Fibroblast of the conjunctiva (primary cell): ENCODE measurements at regions not wholly inside any gene's neighbourhood (a gene's known extent, or its start where the extent isn't known, plus 50 kb on each side); places are given as distances from the start of the nearest gene placed in this dataset.

Source experiments
- DNase-seq: peaks from one replicate; pipeline ENCODE4 v3.0.0-alpha.2; 2010; ENCODE audit warnings: low read depth

GRCh38 chr5:155416765-155417164, 403.2 kb downstream of the KIF4B start:
- DNase-seq: no peak

DNA sequence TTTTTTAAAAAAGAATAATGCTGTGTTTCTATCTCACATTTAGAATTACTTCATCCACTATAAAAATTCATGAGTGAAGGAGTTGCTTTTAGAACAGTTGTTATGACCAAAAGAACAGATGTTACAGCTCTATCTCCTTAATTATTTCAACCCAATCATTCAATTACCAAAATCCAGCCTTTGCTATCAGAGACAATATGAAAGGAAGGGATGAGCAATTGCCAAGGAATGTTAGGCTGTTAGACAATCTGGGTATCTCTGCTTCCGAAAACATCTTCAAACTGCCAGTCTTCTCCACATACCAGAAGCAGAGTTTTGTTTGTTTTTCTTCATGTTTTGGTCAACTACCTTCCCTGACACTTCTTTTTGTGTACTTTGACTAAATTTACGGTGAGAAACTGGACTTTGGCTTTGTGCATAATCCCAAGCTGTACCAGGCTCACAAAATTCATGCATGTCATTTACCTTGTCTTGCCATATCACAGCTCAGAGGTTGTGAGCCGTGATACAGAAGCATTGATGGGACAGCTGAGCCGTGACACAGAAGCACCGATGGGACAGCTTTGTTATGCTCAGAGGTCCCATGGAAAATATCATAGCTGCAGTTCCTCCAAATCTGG, 405.5 kb downstream of the KIF4B start:
- no peak for DNase-seq

GRCh38 chr5:155430192-155430591, 416.6 kb downstream of the KIF4B start:
- DNase-seq: no peak

GRCh38 chr5:155434267-155434666, 420.7 kb downstream of the KIF4B start:
- no peak for DNase-seq

- no peak for DNase-seq
Measured at GRCh38 chr5:155434681-155435080, 421.1 kb downstream of the KIF4B start.

- DNase-seq: no peak
Measured at GRCh38 chr5:155441849-155442248, 428.3 kb downstream of the KIF4B start.

DNA sequence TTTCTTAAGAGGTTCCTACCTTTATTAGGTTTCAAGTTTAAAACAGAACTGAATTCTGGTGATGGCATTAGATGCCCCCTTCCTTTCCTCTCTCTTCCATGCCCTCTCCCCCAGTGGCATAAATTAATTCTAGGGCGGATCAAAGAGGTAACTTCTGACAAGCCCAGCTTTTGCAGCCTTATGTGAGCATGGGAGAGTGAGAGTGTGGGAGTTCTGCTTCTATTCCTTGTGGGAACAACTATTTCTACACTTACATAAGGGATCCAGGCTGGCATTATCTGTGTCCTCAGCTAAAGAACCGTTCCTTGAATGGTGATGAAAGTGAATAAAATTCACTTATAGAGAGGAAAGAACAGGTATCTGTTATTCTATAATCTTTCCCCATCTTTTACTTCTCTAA, 437.6 kb downstream of the KIF4B start:
- no peak for DNase-seq

DNA sequence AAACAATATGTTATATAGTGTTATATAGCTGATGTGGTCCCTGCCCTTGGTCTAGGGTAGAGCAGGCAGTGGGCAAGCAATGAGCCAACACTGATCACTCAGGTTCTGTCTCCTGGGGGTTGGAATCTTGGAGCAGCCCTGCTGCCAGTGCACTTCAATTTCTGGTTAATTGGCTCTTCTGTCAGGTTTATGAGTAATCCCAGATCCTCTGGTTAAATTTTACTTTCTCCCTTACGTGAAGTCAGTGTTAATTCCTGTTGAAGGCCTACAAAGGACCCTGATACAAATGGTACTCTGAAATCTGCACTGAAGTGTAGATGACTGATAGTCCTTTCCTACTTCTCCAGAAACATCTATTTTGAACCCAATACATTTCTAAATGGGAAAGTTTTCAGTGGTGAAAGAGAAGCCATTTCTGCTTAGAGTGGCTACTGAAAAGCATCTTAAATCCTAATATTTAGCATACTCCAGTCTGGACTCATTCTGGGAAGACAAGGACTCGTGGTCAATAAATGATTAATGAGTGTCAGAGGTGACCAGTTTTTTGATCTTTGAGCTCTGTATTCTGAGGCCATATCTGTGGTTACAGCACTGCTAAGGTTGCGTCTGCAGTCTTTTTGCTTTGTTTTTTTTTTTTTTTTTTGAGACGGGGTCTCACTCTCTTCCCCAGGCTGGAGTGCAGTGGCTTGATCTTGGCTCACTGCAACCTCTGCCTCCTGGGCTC, 442.4 kb downstream of the KIF4B start:
- no peak for DNase-seq

DNA sequence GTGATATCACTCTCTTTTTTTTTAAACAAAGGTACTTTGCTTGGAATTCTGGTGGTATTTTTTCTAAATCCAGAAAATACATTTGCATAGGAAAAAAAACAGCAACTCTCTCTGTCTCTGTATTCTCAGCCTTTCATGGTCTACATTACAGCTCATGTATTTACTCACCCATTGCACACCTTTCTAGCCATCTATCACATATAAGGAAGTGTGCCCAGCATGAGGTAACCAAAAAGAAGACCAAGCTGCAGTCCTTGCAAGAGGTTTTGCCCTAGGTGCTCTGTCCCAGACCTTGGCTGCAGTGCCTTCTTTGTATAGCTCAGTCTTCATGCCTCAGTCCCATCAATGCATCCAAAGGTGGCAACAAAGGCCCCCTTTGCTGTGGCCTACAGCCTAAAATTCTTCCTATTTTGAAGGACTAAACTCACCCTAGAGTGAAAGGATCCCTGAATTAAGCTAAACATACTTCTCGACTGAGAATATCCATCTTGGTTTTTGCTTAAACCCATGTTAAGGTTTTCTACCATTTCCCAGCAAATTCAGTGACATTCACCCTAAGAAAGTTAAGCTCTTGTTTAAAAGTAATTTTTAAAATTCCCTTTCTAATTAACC, 446.4 kb downstream of the KIF4B start:
- no peak for DNase-seq

GRCh38 chr5:155460501-155460931, 447.0 kb downstream of the KIF4B start:
- no peak for DNase-seq

- DNase-seq: no peak
Measured at GRCh38 chr5:155461304-155461703, 447.7 kb downstream of the KIF4B start.

- no peak for DNase-seq
Measured at GRCh38 chr5:155466851-155467250, 453.3 kb downstream of the KIF4B start.

DNA sequence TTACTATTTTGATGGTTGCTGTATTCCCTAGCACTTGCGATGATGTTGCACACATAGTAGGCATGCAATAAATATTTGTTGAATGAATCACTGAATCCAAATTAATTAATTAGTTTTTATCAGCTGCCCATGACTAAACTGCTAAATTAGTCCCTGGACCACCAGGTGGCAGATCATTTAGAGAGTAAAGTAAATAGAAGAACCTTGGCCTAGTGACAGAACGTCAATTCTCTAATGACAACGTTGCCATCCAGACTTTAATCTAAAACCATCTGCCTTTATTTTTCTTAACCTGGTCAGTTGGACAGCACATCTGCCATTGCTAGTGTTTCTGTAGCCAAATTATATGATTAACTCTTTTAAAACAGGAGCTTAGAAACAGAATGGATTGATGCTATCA, 457.5 kb downstream of the KIF4B start:
- no peak for DNase-seq

GRCh38 chr5:155472780-155473179, 459.2 kb downstream of the KIF4B start:
- DNase-seq: no peak

GRCh38 chr5:155475318-155475717, 461.8 kb downstream of the KIF4B start:
- DNase-seq: no peak

DNA sequence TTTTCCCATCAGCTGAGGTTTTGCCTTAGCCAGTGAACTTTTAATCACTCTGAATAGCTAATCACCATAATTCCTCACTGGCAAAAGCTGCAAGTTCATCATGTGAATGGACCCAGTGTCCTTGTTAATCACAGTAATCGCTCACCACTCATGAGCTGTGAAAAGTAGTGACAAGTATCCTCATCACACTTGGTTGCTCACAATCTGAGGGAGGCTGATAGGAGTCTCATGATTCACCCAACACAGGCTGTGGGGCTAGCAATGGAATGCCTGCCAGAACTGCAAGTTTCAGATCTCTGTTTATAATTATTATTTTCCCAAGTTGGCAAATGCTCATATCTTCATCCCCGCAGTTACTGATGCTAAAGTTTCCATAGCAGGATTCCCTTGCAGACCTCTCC, 467.2 kb downstream of the KIF4B start:
- no peak for DNase-seq

DNA sequence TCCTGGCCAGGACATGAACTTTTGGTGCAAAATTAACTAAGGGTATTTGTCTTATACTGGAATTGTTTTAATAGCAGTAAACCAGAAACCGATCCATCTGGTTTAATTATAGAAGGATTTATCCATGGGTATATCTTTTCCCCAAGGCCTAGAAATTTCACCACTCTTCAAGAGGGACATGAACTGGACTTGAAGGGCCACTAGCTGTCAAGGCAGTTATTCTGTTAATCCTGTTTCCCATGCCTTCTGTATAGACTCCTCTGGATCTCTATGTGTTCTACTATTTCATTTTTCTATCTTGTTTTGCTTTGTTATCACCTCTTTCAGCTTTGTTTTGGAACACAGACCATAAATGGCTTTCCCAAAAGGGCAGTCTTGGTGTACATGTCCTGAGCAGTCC, 467.6 kb downstream of the KIF4B start:
- DNase-seq: no peak

- DNase-seq: no peak
Measured at GRCh38 chr5:155482428-155482827, 468.9 kb downstream of the KIF4B start.

- no peak for DNase-seq
Measured at GRCh38 chr5:155485386-155485785, 471.8 kb downstream of the KIF4B start.

GRCh38 chr5:155489949-155490348, 476.4 kb downstream of the KIF4B start:
- DNase-seq: no peak

- DNase-seq: no peak
Measured at GRCh38 chr5:155492191-155492590, 478.6 kb downstream of the KIF4B start.

DNA sequence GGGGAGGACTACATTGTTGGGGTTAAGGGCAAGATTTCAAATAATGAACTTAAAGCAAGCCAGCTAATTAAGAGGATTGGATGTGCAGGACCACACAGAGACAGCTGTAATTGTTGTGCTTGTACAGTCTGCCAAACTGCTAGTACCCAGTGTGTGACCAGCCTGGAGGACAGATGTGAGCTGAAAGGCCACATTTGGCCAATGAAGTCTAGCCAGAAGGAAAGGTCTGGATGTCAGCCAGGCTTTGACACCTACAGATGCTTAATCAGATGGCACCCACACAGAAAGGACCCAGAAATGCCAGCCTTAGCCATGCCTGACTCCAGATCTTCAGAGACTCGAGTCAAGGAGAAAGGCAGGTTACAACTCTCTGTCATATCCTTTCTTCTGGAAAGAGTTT, 491.1 kb downstream of the KIF4B start:
- no peak for DNase-seq

GRCh38 chr5:155507363-155507762, 493.8 kb downstream of the KIF4B start:
- no peak for DNase-seq

DNA sequence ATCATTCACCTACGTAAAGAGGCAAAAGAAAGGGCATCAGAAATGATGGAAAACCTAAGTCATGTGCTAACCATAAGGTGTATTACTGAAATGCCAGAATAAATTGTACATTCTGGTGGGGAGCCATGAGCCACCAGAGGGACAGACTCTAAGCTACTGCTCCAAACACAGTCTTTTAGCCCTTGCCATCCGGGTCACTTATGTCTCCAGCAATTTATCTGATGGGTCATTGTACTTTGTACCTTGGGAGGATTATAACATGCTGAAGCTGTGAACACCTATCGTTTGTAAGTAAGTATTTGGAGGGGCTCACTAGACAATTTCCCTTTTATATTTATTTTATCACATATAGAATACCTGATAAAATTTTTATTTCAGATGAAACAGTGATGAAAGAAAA, 495.1 kb downstream of the KIF4B start:
- no peak for DNase-seq
